HEK293T (cell line): ENCODE measurements at regions not wholly inside any gene's neighbourhood (a gene's known extent, or its start where the extent isn't known, plus 50 kb on each side); places are given as distances from the start of the nearest gene placed in this dataset.

Source experiments
- BHLHE40 ChIP-seq: fragments of 450-650 bp; IDR thresholded peaks from 2 replicates; pipeline ENCODE4 v1.6.1; 2016; ENCODE audit warnings: mild to moderate bottlenecking, moderate library complexity, borderline replicate concordance
- CTBP1 ChIP-seq: fragments of 450-650 bp; IDR thresholded peaks from 2 replicates; pipeline ENCODE4 v1.6.1; 2016; ENCODE audit warnings: borderline replicate concordance
- FOXA1 ChIP-seq: fragments of 450-650 bp; IDR thresholded peaks from 2 replicates; pipeline ENCODE4 v1.6.1; 2016; ENCODE audit warnings: mild to moderate bottlenecking
- FOXM1 ChIP-seq: fragments of 450-650 bp; IDR thresholded peaks from 2 replicates; pipeline ENCODE4 v1.6.1; 2017; ENCODE audit warnings: mild to moderate bottlenecking, borderline replicate concordance
- L3MBTL2 ChIP-seq: fragments of 450-650 bp; conservative IDR thresholded peaks from 2 replicates; pipeline ENCODE4 v1.6.1; 2016; ENCODE audit warnings: mild to moderate bottlenecking
- NFRKB ChIP-seq: fragments of 450-650 bp; IDR thresholded peaks from 2 replicates; pipeline ENCODE4 v1.6.1; 2016; ENCODE audit warnings: mild to moderate bottlenecking, moderate library complexity
- PKNOX1 ChIP-seq: fragments of 450-650 bp; IDR thresholded peaks from 2 replicates; pipeline ENCODE4 v1.6.1; 2016
- SP1 ChIP-seq: fragments of 450-650 bp; IDR thresholded peaks from 2 replicates; pipeline ENCODE4 v1.6.1; 2017
- TARDBP ChIP-seq: fragments of 450-650 bp; IDR thresholded peaks from 2 replicates; pipeline ENCODE4 v1.6.1; 2016
- ZNF384 ChIP-seq: fragments of 450-650 bp; IDR thresholded peaks from 2 replicates; pipeline ENCODE4 v1.6.1; 2016

GRCh38 chr2:55761024-55761423, 67.4 kb upstream of the PNPT1 start:
- no peak for TF ChIP-seq L3MBTL2
- no peak for TF ChIP-seq CTBP1
- TF ChIP-seq FOXM1 = no peak
- TF ChIP-seq BHLHE40 = no peak
- no peak for TF ChIP-seq SP1
- TF ChIP-seq NFRKB = no peak
- no peak for TF ChIP-seq TARDBP
- TF ChIP-seq PKNOX1 = no peak
- no peak for TF ChIP-seq FOXA1
- TF ChIP-seq ZNF384 = no peak
